Erythroblast (primary cell): ENCODE measurements at regions not wholly inside any gene's neighbourhood (a gene's known extent, or its start where the extent isn't known, plus 50 kb on each side); places are given as distances from the start of the nearest gene placed in this dataset.

Experiments used
- GATA1 ChIP-seq: IDR thresholded peaks from 2 replicates; pipeline ENCODE4 v1.6.1; 2011; ENCODE audit warnings: low read depth, mild to moderate bottlenecking, control low read depth, low read length, moderate library complexity
- POLR2A ChIP-seq: IDR thresholded peaks from 2 replicates; pipeline ENCODE4 v1.6.1; 2011; ENCODE audit warnings: mild to moderate bottlenecking, low read length

- no peak for TF ChIP-seq POLR2A
- no peak for TF ChIP-seq GATA1
Measured at GRCh38 chr2:116859708-116860107, 954.8 kb upstream of the DDX18 start.
